CD14-positive monocyte (primary cell): ENCODE measurements at regions not wholly inside any gene's neighbourhood (a gene's known extent, or its start where the extent isn't known, plus 50 kb on each side); places are given as distances from the start of the nearest gene placed in this dataset.

Experiments used
- DNase-seq, 3 donors: peaks; one replicate each; pipeline ENCODE4 v3.0.0-alpha.2; 2011 to 2022
- H2AFZ ChIP-seq: 2 replicates; pipeline ENCODE4 v1.6.0; 2012; ENCODE audit warnings: mild to moderate bottlenecking, low read depth, low read length, inconsistent platforms; ENCODE audit not compliant: insufficient read depth, poor library complexity, severe bottlenecking
- H3K27ac ChIP-seq, 2 donors: 1 replicate in 1 of 2; 2 replicates in 1 of 2; pipeline ENCODE4 v1.5.1; 2012 to 2013; ENCODE audit warnings: low read length in 2 of 2, control low read depth in 1 of 2, inconsistent platforms in 1 of 2, low read depth in 1 of 2, mild to moderate bottlenecking in 1 of 2
- H3K27me3 ChIP-seq, 2 donors: one replicate each; pipeline versions ENCODE4 v1.6.0 to v1.6.1; 2011 to 2013; ENCODE audit warnings: low read length in 2 of 2; ENCODE audit not compliant: control insufficient read depth in 2 of 2, insufficient read depth in 2 of 2
- H3K36me3 ChIP-seq, 2 donors: replicated peaks in 1 of 2; 1 replicate in 1 of 2; 2 replicates in 1 of 2; pipeline versions ENCODE4 v1.5.1 to v1.6.1; 2012 to 2013; ENCODE audit warnings: low read length in 2 of 2, control low read depth in 1 of 2, inconsistent platforms in 1 of 2, mild to moderate bottlenecking in 1 of 2; ENCODE audit not compliant: insufficient read depth in 2 of 2, control insufficient read depth in 1 of 2
- H3K4me1 ChIP-seq, 2 donors: 1 replicate in 1 of 2; 2 replicates in 1 of 2; pipeline versions ENCODE4 v1.5.1 to v1.6.1; 2012 to 2013; ENCODE audit warnings: low read length in 2 of 2, control low read depth in 1 of 2, inconsistent platforms in 1 of 2, mild to moderate bottlenecking in 1 of 2, moderate library complexity in 1 of 2; ENCODE audit not compliant: insufficient read depth in 2 of 2, control insufficient read depth in 1 of 2
- H3K4me2 ChIP-seq: replicated peaks from 2 replicates; pipeline ENCODE3; 2012; ENCODE audit warnings: low read length, moderate library complexity, mild to moderate bottlenecking; ENCODE audit not compliant: poor library complexity, severe bottlenecking; ENCODE audit errors: extremely low read depth
- H3K4me3 ChIP-seq, 3 experiments: fragments of 200-600 bp in 1 of 3; sonication (generic) in 1 of 3; replicated peaks in 1 of 3; 1 replicate in 2 of 3; 2 replicates in 1 of 3; pipeline ENCODE4 v1.5.1; 2011 to 2013; ENCODE audit warnings: low read length in 3 of 3, mild to moderate bottlenecking in 3 of 3, control low read depth in 2 of 3, low read depth in 2 of 3, inconsistent platforms in 1 of 3, moderate library complexity in 1 of 3
- H3K79me2 ChIP-seq: 2 replicates; pipeline ENCODE4 v1.6.0; 2012; ENCODE audit warnings: mild to moderate bottlenecking, control low read depth, inconsistent platforms, low read length, moderate library complexity; ENCODE audit not compliant: insufficient read depth
- H3K9ac ChIP-seq: 2 replicates; pipeline ENCODE4 v1.6.0; 2017; ENCODE audit warnings: low read length, mild to moderate bottlenecking; ENCODE audit not compliant: insufficient read depth, poor library complexity, severe bottlenecking
- H3K9me3 ChIP-seq, 2 donors: replicated peaks in 1 of 2; 1 replicate in 1 of 2; 2 replicates in 1 of 2; pipeline versions ENCODE4 v1.5.1 to v1.6.1; 2012 to 2013; ENCODE audit warnings: low read length in 2 of 2, control low read depth in 1 of 2; ENCODE audit not compliant: control insufficient read depth in 1 of 2, insufficient read depth in 1 of 2
- H4K20me1 ChIP-seq: 2 replicates; pipeline ENCODE4 v1.6.0; 2012; ENCODE audit warnings: mild to moderate bottlenecking, low read length, control low read depth, moderate library complexity; ENCODE audit not compliant: insufficient read depth
- H3K27ac Mint-ChIP-seq, 7 donors: one replicate each; pipeline ENCODE4 v1.8.0; 2020; ENCODE audit warnings: mild to moderate bottlenecking in 7 of 7, mixed read lengths in 7 of 7, moderate library complexity in 6 of 7, inconsistent platforms in 2 of 7
- H3K27me3 Mint-ChIP-seq, 3 donors: one replicate each; pipeline ENCODE4 v1.8.0; 2021 to 2022; ENCODE audit warnings: low read depth in 3 of 3, mild to moderate bottlenecking in 3 of 3, mixed read lengths in 3 of 3, moderate library complexity in 3 of 3, inconsistent platforms in 1 of 3
- H3K36me3 Mint-ChIP-seq, 2 donors: one replicate each; pipeline ENCODE4 v1.8.0; 2020; ENCODE audit warnings: mixed read lengths in 2 of 2, inconsistent platforms in 1 of 2, mild to moderate bottlenecking in 1 of 2
- H3K4me1 Mint-ChIP-seq: one replicate; pipeline ENCODE4 v1.8.0; 2020; ENCODE audit warnings: mild to moderate bottlenecking, mixed read lengths
- H3K4me3 Mint-ChIP-seq, 2 donors: one replicate each; pipeline ENCODE4 v1.8.0; 2020; ENCODE audit warnings: mild to moderate bottlenecking in 2 of 2, mixed read lengths in 2 of 2, moderate library complexity in 1 of 2
- H3K9me3 Mint-ChIP-seq, 7 donors: one replicate each; pipeline ENCODE4 v1.8.0; 2020 to 2022; ENCODE audit warnings: mixed read lengths in 7 of 7, mild to moderate bottlenecking in 6 of 7, moderate library complexity in 6 of 7, inconsistent platforms in 2 of 7
- CTCF ChIP-seq: fragments of 200-600 bp; IDR thresholded peaks from one replicate; pipeline ENCODE4 v1.8.0; 2022; ENCODE audit warnings: antibody characterized with exemption, mild to moderate bottlenecking
- intact Hi-C, 2 donors: fragments of 100-400 bp; cut with micrococcal nuclease; formaldehyde crosslinking; loops; one replicate each; pipeline versions ENCODE4 v1.15.0 to v1.15.1; 2023

GRCh38 chr13:91151921-91152320, 195.6 kb upstream of the MIR17HG start:
- no peaks in the 10 kb centered on the region for H3K9me3 Mint-ChIP-seq
- Histone ChIP-seq H2AFZ (no peak overlapping the region), H3K9ac (no peak overlapping the region), H3K27me3 (no peaks in the 10 kb centered on the region), H3K4me3 (no peak overlapping the region), H3K36me3 (no peaks in the 10 kb centered on the region), H4K20me1 (no peaks in the 10 kb centered on the region), H3K27ac (no peak overlapping the region), H3K4me1 (peaks cover 20 to 32% of the 10 kb centered on the region in 2 donors), H3K9me3 (no peaks in the 10 kb centered on the region), H3K79me2 (no peaks in the 10 kb centered on the region), H3K4me2 (no peak overlapping the region)
- intact Hi-C loops: no loop called here
- TF ChIP-seq CTCF: no peak
- no peak overlapping the region for H3K27ac Mint-ChIP-seq
- H3K27me3 Mint-ChIP-seq: peaks cover 0 to 2% (median 0%) of the 10 kb centered on the region in 3 donors
- peaks cover 29% of the 10 kb centered on the region for H3K4me1 Mint-ChIP-seq
- no peak for DNase-seq
- no peaks in the 10 kb centered on the region for H3K36me3 Mint-ChIP-seq
- H3K4me3 Mint-ChIP-seq: no peak overlapping the region

GRCh38 chr13:91153372-91153771, 194.1 kb upstream of the MIR17HG start:
- TF ChIP-seq CTCF: no peak
- H3K4me3 Mint-ChIP-seq: no peak overlapping the region
- no peak overlapping the region for H3K4me3 ChIP-seq

More at GRCh38 chr13:91153372-91153771, 194.1 kb upstream of the MIR17HG start:
- no peak for DNase-seq
- no peaks in the 10 kb centered on the region for H3K79me2 ChIP-seq
- Mint-ChIP-seq H3K36me3 (no peaks in the 10 kb centered on the region), H3K27ac (no peak overlapping the region), H3K4me1 (peaks cover 31% of the 10 kb centered on the region), H3K9me3 (no peaks in the 10 kb centered on the region), H3K27me3 (peaks cover 0 to 2% (median 0%) of the 10 kb centered on the region in 3 donors)
- no peaks in the 10 kb centered on the region for H3K9me3 ChIP-seq
- H2AFZ ChIP-seq: no peak overlapping the region
- no peaks in the 10 kb centered on the region for H4K20me1 ChIP-seq
- no peak overlapping the region for H3K27ac ChIP-seq
- no peak overlapping the region for H3K9ac ChIP-seq
- no peak overlapping the region for H3K4me2 ChIP-seq
- intact Hi-C loops: no loop called here
- peaks cover 20 to 32% of the 10 kb centered on the region in 2 donors for H3K4me1 ChIP-seq
- H3K27me3 ChIP-seq: no peaks in the 10 kb centered on the region
- no peaks in the 10 kb centered on the region for H3K36me3 ChIP-seq
